Activated T-cell treated with anti-CD3 and anti-CD28 coated beads, Interleukin-2, amount 50 U/mL, for 72 hours (primary cell): ENCODE measurements at regions not wholly inside any gene's neighbourhood (a gene's known extent, or its start where the extent isn't known, plus 50 kb on each side); places are given as distances from the start of the nearest gene placed in this dataset.
A peak's percentile ranks its signal among the peaks of the same experiment; 100 is the strongest.
"Not testable (repeated sequence)": the region's sequence is repeated elsewhere in the genome, so short reads cannot be mapped to it uniquely, and the experiment has no call there.

Experiments
- ATAC-seq, 2 donors: fragments of 150-1000 bp; cut with Tn5 transposase; replicated peaks in 1 of 2; 2 replicates each; pipeline ENCODE4 v1.10.0; 2021; ENCODE audit warnings: moderate library complexity in 2 of 2, mild to moderate bottlenecking in 1 of 2
- DNase-seq, 2 donors: peaks; one replicate each; pipeline ENCODE4 v3.0.0; 2021 to 2022; ENCODE audit warnings: mixed read lengths in 1 of 2
- H3K27ac Mint-ChIP-seq: one replicate; pipeline ENCODE4 v1.8.0; 2022; ENCODE audit warnings: mild to moderate bottlenecking, moderate library complexity, mixed read lengths
- H3K27me3 Mint-ChIP-seq: one replicate; pipeline ENCODE4 v1.8.0; 2022; ENCODE audit warnings: low read depth, mixed read lengths
- H3K36me3 Mint-ChIP-seq, 2 donors: one replicate each; pipeline ENCODE4 v1.8.0; 2022; ENCODE audit warnings: mixed read lengths in 2 of 2, mild to moderate bottlenecking in 1 of 2; ENCODE audit not compliant: insufficient read depth in 2 of 2
- H3K4me1 Mint-ChIP-seq: one replicate; pipeline ENCODE4 v1.8.0; 2022; ENCODE audit warnings: low read depth, mixed read lengths
- H3K4me3 Mint-ChIP-seq, 2 donors: one replicate each; pipeline ENCODE4 v1.8.0; 2022; ENCODE audit warnings: mild to moderate bottlenecking in 2 of 2, mixed read lengths in 2 of 2, moderate library complexity in 2 of 2
- H3K9me3 Mint-ChIP-seq, 2 donors: one replicate each; pipeline ENCODE4 v1.8.0; 2022; ENCODE audit warnings: mixed read lengths in 2 of 2

DNA sequence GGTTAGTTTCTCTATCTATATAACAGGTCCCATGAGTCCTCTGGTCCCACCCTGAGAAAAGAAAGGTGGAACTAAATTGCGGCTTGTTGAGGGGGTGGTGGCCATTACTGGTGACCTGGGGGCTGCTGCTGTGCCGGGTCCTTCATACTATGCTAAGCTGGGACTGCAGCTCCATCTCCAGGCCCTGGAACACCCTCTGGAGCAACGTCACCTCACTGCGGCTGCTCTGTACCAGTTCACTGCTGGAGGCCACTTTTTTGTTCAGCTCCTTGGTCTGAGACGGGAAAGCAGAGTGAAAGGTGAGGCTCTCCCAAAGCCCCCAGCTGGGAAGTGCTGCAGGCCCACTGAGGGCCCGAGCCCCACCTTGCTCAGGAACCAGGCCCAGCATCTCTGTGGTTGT, 140.7 kb downstream of the CCDC144A start:
- not testable (repeated sequence) for H3K36me3 Mint-ChIP-seq, H3K27ac Mint-ChIP-seq, H3K27me3 Mint-ChIP-seq, DNase-seq, ATAC-seq, H3K4me1 Mint-ChIP-seq, H3K4me3 Mint-ChIP-seq, H3K9me3 Mint-ChIP-seq

DNA sequence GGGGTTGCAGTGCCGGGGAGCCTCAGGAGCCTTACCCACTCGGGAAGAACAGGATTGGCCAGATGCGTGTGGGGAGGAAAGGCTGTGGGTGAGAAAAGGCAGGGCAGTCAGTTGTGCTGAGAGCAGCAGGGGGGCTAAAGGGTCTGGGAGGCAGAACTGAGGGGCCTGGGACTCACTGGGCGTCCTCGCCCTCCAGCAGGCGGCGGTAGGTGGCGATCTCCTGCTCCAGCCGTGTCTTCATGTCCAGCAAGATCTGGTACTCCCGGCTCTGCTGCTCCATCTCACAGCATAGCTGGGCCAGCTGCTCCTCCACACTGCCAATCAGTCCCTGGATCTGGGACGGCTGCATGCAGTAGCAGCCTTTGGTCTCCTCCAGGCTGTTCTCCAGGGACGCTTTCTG, 140.2 kb downstream of the CCDC144A start:
- not testable (repeated sequence) for DNase-seq, H3K9me3 Mint-ChIP-seq, H3K4me1 Mint-ChIP-seq, H3K4me3 Mint-ChIP-seq, H3K27me3 Mint-ChIP-seq, H3K27ac Mint-ChIP-seq, H3K36me3 Mint-ChIP-seq
- ATAC-seq, result peak in 1 of 2 donors; percentile 29
